ENCODE measurements at regions not wholly inside any gene's neighbourhood (a gene's known extent, or its start where the extent isn't known, plus 50 kb on each side); places are given as distances from the start of the nearest gene placed in this dataset.

GRCh38 chr2:186017278-186017677, 278.7 kb downstream of the FSIP2 start:
- no peaks in the 10 kb centered on the region for H3K4me1 Mint-ChIP-seq (ENCODE audit: unreplicated experiment)
- H3K27me3 Mint-ChIP-seq (ENCODE audit: unreplicated experiment): peaks cover 6% of the 10 kb centered on the region
- no peaks in the 10 kb centered on the region for H3K36me3 Mint-ChIP-seq (ENCODE audit: unreplicated experiment)
- TF ChIP-seq, protein P1, sequence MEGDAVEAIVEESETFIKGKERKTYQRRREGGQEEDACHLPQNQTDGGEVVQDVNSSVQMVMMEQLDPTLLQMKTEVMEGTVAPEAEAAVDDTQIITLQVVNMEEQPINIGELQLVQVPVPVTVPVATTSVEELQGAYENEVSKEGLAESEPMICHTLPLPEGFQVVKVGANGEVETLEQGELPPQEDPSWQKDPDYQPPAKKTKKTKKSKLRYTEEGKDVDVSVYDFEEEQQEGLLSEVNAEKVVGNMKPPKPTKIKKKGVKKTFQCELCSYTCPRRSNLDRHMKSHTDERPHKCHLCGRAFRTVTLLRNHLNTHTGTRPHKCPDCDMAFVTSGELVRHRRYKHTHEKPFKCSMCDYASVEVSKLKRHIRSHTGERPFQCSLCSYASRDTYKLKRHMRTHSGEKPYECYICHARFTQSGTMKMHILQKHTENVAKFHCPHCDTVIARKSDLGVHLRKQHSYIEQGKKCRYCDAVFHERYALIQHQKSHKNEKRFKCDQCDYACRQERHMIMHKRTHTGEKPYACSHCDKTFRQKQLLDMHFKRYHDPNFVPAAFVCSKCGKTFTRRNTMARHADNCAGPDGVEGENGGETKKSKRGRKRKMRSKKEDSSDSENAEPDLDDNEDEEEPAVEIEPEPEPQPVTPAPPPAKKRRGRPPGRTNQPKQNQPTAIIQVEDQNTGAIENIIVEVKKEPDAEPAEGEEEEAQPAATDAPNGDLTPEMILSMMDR (IDR thresholded peaks at IDR 0.05): no peak
- no peak overlapping the region for H3K4me3 Mint-ChIP-seq (ENCODE audit: unreplicated experiment)
- H3K9me3 Mint-ChIP-seq (ENCODE audit: unreplicated experiment): peaks cover 26% of the 10 kb centered on the region
- DNase-seq (ENCODE audit: extremely low spot score, unreplicated experiment): no peak
- no peak overlapping the region for H3K27ac Mint-ChIP-seq (ENCODE audit: unreplicated experiment)

- Mint-ChIP-seq H3K27ac (ENCODE audit: unreplicated experiment) (no peak overlapping the region), H3K9me3 (ENCODE audit: unreplicated experiment) (peaks cover 8% of the 10 kb centered on the region), H3K36me3 (ENCODE audit: unreplicated experiment) (no peaks in the 10 kb centered on the region), H3K4me1 (ENCODE audit: unreplicated experiment) (no peaks in the 10 kb centered on the region), H3K27me3 (ENCODE audit: unreplicated experiment) (no peaks in the 10 kb centered on the region), H3K4me3 (ENCODE audit: unreplicated experiment) (no peak overlapping the region)
- DNase-seq (ENCODE audit: extremely low spot score, unreplicated experiment): no peak
- TF ChIP-seq, protein P1 (IDR thresholded peaks at IDR 0.05): no peak
Observed at GRCh38 chr2:186024921-186025320, 286.3 kb downstream of the FSIP2 start.

DNA sequence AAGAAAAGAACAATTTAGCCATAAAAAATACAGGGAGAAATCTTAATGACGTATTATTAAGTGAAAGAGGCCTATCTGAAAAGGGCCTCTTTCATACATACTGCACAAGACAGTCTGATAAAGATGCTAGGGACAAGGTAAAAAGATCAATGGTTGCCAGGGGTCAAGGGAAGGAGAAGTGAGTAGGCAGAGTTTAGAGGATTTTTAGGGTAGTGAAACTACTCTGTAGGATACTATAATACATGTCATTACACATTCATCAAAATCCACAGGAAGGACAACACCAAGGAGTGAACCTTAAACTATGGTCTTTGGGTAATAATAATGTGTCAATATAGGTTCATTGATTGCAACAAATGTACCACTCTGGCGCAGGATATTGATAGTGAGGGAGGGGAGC, 289.3 kb downstream of the FSIP2 start:
- Mint-ChIP-seq H3K4me1 (ENCODE audit: unreplicated experiment) (no peaks in the 10 kb centered on the region), H3K27ac (ENCODE audit: unreplicated experiment) (no peak overlapping the region), H3K9me3 (ENCODE audit: unreplicated experiment) (no peaks in the 10 kb centered on the region), H3K27me3 (ENCODE audit: unreplicated experiment) (no peaks in the 10 kb centered on the region), H3K4me3 (ENCODE audit: unreplicated experiment) (no peak overlapping the region), H3K36me3 (ENCODE audit: unreplicated experiment) (no peaks in the 10 kb centered on the region)
- TF ChIP-seq, protein P1 (IDR thresholded peaks at IDR 0.05): no peak
- DNase-seq (ENCODE audit: extremely low spot score, unreplicated experiment): no peak

DNA sequence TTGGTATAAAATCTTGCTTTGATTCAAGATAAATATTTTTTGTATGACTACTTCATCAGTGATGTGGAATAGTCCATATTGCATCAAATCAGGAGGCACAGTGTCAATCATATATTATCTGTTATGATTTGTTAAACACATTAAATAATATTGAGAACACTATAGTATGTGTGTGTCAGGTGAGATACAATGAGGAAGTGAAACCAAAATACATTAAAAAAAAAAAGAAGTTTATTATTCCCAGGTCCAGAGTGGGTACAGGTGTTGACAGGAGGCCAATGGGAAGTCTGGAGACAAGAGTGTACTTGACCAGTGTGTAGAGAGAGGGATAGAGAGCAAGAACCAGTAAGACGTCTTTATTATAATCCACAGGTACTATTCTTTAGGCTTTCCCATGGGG, 292.6 kb downstream of the FSIP2 start:
- TF ChIP-seq, protein P1 (IDR thresholded peaks at IDR 0.05): no peak
- Mint-ChIP-seq H3K4me1 (ENCODE audit: unreplicated experiment) (no peaks in the 10 kb centered on the region), H3K4me3 (ENCODE audit: unreplicated experiment) (no peak overlapping the region), H3K27ac (ENCODE audit: unreplicated experiment) (no peak overlapping the region), H3K36me3 (ENCODE audit: unreplicated experiment) (no peaks in the 10 kb centered on the region), H3K9me3 (ENCODE audit: unreplicated experiment) (no peaks in the 10 kb centered on the region), H3K27me3 (ENCODE audit: unreplicated experiment) (no peaks in the 10 kb centered on the region)
- no peak for DNase-seq (ENCODE audit: extremely low spot score, unreplicated experiment)

DNA sequence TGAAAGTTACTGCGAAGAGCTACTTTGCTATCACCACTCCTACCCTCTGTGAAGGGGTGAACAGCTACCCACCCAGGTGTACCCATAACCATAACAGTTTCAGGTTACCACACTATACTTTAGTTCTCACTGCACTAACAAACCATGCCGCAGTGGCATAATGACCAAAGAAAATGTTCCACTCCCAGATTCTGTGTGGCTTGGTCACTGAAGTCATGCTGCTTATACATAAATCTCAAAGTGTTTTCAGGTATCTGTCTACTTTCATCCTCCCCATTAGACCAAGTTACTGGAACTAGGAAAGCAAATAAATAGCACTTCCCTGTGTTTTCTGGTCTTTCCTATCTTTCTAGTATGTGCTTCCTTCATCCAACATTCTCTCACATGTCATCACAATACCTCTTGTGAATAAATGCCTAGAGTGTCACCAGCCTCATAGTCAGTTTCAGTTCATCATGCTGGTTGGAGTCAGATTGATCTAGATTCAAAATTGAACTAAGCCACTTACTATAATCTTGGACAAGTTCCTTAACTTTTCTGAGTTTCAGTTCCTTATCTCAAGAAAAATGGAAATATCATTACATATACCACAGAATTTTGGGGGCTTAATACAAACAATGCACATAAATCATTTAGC, 293.6 kb downstream of the FSIP2 start:
- Mint-ChIP-seq H3K27me3 (ENCODE audit: unreplicated experiment) (no peaks in the 10 kb centered on the region), H3K4me3 (ENCODE audit: unreplicated experiment) (no peak overlapping the region), H3K9me3 (ENCODE audit: unreplicated experiment) (no peaks in the 10 kb centered on the region), H3K27ac (ENCODE audit: unreplicated experiment) (no peak overlapping the region), H3K4me1 (ENCODE audit: unreplicated experiment) (no peaks in the 10 kb centered on the region), H3K36me3 (ENCODE audit: unreplicated experiment) (no peaks in the 10 kb centered on the region)
- DNase-seq (ENCODE audit: extremely low spot score, unreplicated experiment): no peak
- TF ChIP-seq, protein P1 (IDR thresholded peaks at IDR 0.05): no peak
